Activated naive CD4-positive, alpha-beta T cell treated with anti-CD3 and anti-CD28 coated beads, Interleukin-2, amount 50 U/mL, for 24 hours (primary cell): ENCODE measurements at regions not wholly inside any gene's neighbourhood (a gene's known extent, or its start where the extent isn't known, plus 50 kb on each side); places are given as distances from the start of the nearest gene placed in this dataset.
"Not testable (repeated sequence)": the region's sequence is repeated elsewhere in the genome, so short reads cannot be mapped to it uniquely, and the experiment has no call there.

Experiments
- H3K27ac Mint-ChIP-seq: one replicate; pipeline ENCODE4 v1.8.0; 2021; ENCODE audit warnings: mild to moderate bottlenecking, mixed read lengths
- H3K27me3 Mint-ChIP-seq: one replicate; pipeline ENCODE4 v1.8.0; 2021; ENCODE audit warnings: mixed read lengths
- H3K36me3 Mint-ChIP-seq: one replicate; pipeline ENCODE4 v1.8.0; 2021; ENCODE audit warnings: mixed read lengths
- H3K4me1 Mint-ChIP-seq: one replicate; pipeline ENCODE4 v1.8.0; 2021; ENCODE audit warnings: mixed read lengths
- H3K4me3 Mint-ChIP-seq: one replicate; pipeline ENCODE4 v1.8.0; 2021; ENCODE audit warnings: mild to moderate bottlenecking, mixed read lengths
- H3K9me3 Mint-ChIP-seq: one replicate; pipeline ENCODE4 v1.8.0; 2021; ENCODE audit warnings: mixed read lengths

DNA sequence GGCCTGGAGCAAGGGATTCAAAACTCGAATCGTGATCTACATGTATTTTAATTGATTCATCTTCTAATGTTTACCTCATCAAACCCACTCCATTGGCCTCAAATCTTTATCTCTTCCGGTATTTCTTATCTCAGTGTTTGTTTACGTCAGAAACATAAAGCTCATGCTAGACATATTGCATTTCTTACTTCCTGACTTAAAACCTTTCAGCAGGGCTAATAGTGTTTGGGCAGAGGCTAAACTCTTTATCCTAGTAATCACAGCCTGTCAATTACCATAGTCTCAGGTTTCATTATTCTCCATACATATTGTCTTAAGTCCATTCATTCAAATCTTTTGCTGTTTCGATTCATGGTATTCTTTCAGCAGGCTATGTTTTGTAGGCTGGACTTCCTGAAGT is 81.3 kb upstream of the AGR3 start:
- Mint-ChIP-seq H3K27me3 (peaks cover 4% of the 10 kb centered on the region), H3K27ac (no peak overlapping the region), H3K36me3 (no peaks in the 10 kb centered on the region), H3K9me3 (no peaks in the 10 kb centered on the region), H3K4me3 (no peak overlapping the region), H3K4me1 (no peaks in the 10 kb centered on the region)

GRCh38 chr7:16965697-16966096 is 83.9 kb upstream of the AGR3 start:
- not testable (repeated sequence) for H3K9me3 Mint-ChIP-seq, H3K36me3 Mint-ChIP-seq, H3K27me3 Mint-ChIP-seq, H3K4me1 Mint-ChIP-seq, H3K27ac Mint-ChIP-seq, H3K4me3 Mint-ChIP-seq

DNA sequence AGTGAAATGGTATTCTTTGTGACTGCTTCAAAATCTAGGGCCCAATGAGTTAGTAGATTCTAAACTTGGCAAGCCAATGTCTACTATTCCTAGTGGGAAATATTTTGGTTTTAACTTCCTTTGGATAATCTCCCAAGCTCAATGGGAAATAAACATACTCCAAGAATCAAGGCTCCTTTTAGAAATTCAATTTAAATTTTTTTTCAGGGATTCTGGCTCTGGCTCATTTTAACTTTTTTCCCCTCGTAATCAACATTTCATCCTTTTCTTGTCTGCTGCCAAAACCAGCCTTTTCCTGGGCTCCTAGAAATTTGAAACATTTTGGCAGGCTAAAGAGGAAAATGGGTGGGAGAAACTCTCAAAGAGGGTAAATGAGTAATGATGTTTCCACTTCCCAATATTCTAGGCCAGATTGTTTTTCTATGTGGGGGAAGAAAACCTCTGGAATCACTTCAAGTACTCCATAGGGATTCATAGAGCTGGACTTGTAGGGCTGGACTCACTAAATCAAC is 85.6 kb upstream of the AGR3 start:
- Mint-ChIP-seq H3K4me1 (no peaks in the 10 kb centered on the region), H3K27me3 (peaks cover 5% of the 10 kb centered on the region), H3K9me3 (no peaks in the 10 kb centered on the region), H3K4me3 (no peak overlapping the region), H3K27ac (no peak overlapping the region), H3K36me3 (no peaks in the 10 kb centered on the region)

- no peak overlapping the region for H3K27ac Mint-ChIP-seq
- peaks cover 1% of the 10 kb centered on the region for H3K27me3 Mint-ChIP-seq
- H3K4me3 Mint-ChIP-seq, result no peak overlapping the region
- peaks cover 6% of the 10 kb centered on the region for H3K4me1 Mint-ChIP-seq
- H3K36me3 Mint-ChIP-seq, result no peaks in the 10 kb centered on the region
- H3K9me3 Mint-ChIP-seq, result no peaks in the 10 kb centered on the region
These were observed 89.1 kb upstream of the AGR3 start for GRCh38 chr7:16970732-16971482.

DNA sequence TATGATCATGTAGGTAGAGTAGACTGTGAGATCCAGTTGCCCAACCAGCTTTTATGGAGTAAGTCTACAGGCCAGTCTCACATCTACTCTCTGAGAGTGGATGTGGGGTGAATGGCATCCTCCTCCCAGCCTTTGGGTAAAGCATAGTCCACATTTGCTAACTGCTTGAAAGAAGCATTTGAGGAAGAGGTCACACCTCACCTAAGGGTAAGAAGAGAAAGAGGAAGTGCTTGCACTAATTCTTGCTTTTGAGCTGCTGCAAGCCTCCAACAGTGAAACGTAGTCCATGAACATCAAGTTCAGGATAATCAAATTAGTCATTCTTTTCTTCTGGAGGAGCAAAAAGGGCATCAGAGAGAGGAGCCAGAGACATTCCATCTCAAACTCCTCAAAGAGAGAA is 93.9 kb upstream of the AGR3 start:
- peaks cover 6% of the 10 kb centered on the region for H3K4me1 Mint-ChIP-seq
- H3K4me3 Mint-ChIP-seq, result no peak overlapping the region
- H3K9me3 Mint-ChIP-seq, result no peaks in the 10 kb centered on the region
- no peak overlapping the region for H3K27ac Mint-ChIP-seq
- peaks cover 6% of the 10 kb centered on the region for H3K27me3 Mint-ChIP-seq
- H3K36me3 Mint-ChIP-seq, result no peaks in the 10 kb centered on the region

DNA sequence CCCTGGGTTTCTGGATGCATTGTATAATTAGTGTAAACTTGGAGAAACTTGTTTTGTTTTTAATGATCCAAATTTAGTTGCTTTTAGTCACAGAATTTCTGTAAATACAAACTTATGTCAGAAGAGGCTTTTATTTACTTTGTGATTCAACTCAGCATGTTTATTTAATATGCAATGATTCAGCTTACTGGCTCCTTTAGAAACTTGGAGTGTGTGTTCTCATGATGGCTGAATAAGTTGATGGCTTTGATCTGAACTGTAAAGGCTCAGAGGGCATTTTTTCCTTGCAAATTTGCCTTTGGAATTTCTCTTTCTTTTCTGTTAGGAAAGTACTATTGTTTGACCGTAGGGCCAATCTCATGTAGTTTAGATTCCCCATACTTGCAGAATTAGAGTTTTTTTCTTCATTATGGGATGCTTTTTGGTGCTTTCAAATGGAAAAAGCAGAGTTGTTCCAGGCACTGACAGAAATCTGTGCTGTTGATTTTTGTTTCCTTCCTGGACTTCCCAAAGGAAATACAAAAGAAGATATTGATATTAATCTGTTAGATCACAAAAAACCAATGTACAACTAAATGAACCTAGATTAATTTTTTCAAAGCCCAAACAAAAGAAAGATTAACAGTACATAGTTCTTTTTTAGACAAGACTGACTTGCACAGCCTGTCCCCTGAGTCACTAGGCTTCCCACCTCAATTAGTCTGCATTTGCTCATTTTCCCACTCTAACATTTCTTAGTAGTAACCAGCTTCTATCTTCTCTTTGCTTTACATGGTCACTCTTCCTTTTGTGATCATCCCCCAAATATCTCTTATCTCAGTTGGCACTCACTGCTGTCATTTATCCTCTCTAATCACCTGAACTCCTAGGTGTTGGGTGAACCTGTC is 96.8 kb upstream of the AGR3 start:
- Mint-ChIP-seq H3K4me1 (peaks cover 11% of the 10 kb centered on the region), H3K9me3 (no peaks in the 10 kb centered on the region), H3K27ac (no peak overlapping the region), H3K27me3 (peaks cover 10% of the 10 kb centered on the region), H3K36me3 (no peaks in the 10 kb centered on the region), H3K4me3 (no peak overlapping the region)

- H3K4me1 Mint-ChIP-seq, result peaks cover 9% of the 10 kb centered on the region
- no peak overlapping the region for H3K27ac Mint-ChIP-seq
- peaks cover 11% of the 10 kb centered on the region for H3K27me3 Mint-ChIP-seq
- no peaks in the 10 kb centered on the region for H3K36me3 Mint-ChIP-seq
- no peak overlapping the region for H3K4me3 Mint-ChIP-seq
- no peaks in the 10 kb centered on the region for H3K9me3 Mint-ChIP-seq
These were observed 98.8 kb upstream of the AGR3 start for GRCh38 chr7:16980539-16980938.

DNA sequence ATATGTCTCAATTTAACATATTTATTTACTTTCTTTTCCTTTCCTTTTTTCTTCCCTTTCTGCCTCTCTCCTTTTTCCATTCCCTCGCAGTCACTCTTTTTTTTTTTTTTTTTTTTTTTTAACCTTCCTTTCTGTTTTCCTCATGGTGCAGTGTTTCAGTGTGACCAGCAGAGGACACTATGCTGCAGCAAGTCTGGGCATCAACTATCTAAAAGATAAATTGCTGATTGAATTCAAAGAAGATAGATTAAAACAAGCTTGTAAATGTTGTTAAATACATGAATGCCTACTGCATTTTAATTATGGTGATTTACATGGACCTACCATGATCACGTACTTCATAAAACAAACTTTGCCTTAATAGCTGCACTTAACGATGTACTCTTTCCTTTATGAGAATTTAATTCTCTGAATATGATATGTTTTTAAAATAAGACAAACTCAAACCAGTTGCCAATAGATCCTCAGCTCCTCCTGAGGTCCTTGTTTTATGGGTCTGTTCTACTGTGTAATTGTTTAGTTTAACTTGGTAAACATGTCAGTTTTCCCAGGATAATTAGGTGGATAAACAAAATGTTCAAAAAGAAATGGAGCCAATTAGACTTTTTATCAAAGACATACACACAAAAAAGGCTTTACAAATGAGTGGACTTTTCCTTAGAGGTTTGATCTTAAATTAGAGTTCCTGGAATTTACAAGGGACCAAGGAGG is 101.0 kb upstream of the AGR3 start:
- Mint-ChIP-seq H3K27me3 (peaks cover 13% of the 10 kb centered on the region), H3K4me3 (peak overlapping the region; percentile 40), H3K36me3 (no peaks in the 10 kb centered on the region), H3K4me1 (peaks cover 5% of the 10 kb centered on the region), H3K9me3 (no peaks in the 10 kb centered on the region), H3K27ac (peak overlapping the region; percentile 73)

GRCh38 chr7:16984375-16984774 is 102.6 kb upstream of the AGR3 start:
- Mint-ChIP-seq H3K36me3 (no peaks in the 10 kb centered on the region), H3K4me3 (no peak overlapping the region), H3K27ac (no peak overlapping the region), H3K27me3 (peaks cover 11% of the 10 kb centered on the region), H3K4me1 (peaks cover 5% of the 10 kb centered on the region), H3K9me3 (no peaks in the 10 kb centered on the region)

GRCh38 chr7:16985621-16986020 is 103.8 kb upstream of the AGR3 start:
- H3K4me3 Mint-ChIP-seq, result no peak overlapping the region
- H3K9me3 Mint-ChIP-seq, result no peaks in the 10 kb centered on the region
- peaks cover 8% of the 10 kb centered on the region for H3K27me3 Mint-ChIP-seq
- H3K36me3 Mint-ChIP-seq, result no peaks in the 10 kb centered on the region
- peaks cover 5% of the 10 kb centered on the region for H3K4me1 Mint-ChIP-seq
- no peak overlapping the region for H3K27ac Mint-ChIP-seq

DNA sequence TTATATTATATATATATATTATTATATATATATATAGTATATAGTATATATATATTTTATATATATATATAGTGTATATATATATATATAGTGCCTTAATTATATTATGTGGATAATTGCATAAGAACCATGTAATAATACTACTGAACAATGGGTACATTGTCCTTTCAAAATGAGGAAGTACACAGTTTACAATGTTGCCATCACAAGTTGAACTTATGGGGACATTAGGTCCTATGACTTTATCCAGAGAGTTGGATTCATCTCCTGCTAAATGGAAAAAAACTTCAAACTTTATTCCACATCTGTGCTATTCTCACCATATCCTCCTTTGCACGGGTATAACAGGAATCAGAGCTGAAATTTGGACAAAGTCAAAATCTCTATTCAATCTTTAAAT is 105.0 kb upstream of the AGR3 start:
- H3K27me3 Mint-ChIP-seq, result peaks cover 5% of the 10 kb centered on the region
- H3K4me1 Mint-ChIP-seq, result peaks cover 5% of the 10 kb centered on the region
- no peak overlapping the region for H3K27ac Mint-ChIP-seq
- H3K4me3 Mint-ChIP-seq, result no peak overlapping the region
- no peaks in the 10 kb centered on the region for H3K36me3 Mint-ChIP-seq
- H3K9me3 Mint-ChIP-seq, result no peaks in the 10 kb centered on the region

DNA sequence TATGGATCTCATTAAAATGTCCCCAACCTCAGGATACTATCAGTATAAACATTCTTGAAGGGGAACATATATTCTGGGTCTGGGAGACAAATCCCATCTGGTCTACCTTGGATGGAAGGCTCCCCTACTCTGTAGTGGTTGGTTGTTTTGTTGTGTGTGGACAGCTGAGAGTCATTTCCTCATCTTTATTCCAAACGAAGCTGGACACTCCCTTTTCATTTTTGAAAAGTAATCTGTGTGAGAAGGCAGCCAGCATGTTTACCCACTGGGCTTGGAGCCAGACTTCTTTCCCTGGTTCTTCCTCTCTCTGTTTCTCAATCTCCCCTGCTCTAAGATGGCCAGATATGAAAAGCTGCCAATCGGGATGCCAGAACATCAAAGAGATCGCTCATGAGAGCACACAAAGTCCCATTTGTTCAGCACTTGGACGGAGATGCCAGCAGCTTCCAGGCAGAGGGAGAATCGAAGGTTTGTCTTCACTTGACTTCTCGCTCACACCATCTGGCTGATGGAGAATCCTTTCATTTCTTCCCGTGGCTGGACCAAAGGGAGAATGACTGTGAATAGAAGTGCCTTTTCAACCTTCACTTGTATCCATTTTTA is 108.1 kb upstream of the AGR3 start:
- no peaks in the 10 kb centered on the region for H3K9me3 Mint-ChIP-seq
- no peak overlapping the region for H3K27ac Mint-ChIP-seq
- H3K4me3 Mint-ChIP-seq, result no peak overlapping the region
- H3K4me1 Mint-ChIP-seq, result no peaks in the 10 kb centered on the region
- H3K36me3 Mint-ChIP-seq, result no peaks in the 10 kb centered on the region
- H3K27me3 Mint-ChIP-seq, result peaks cover 4% of the 10 kb centered on the region

- H3K4me3 Mint-ChIP-seq, result no peak overlapping the region
- H3K4me1 Mint-ChIP-seq, result no peaks in the 10 kb centered on the region
- no peak overlapping the region for H3K27ac Mint-ChIP-seq
- no peaks in the 10 kb centered on the region for H3K9me3 Mint-ChIP-seq
- H3K36me3 Mint-ChIP-seq, result no peaks in the 10 kb centered on the region
- peaks cover under 1% of the 10 kb centered on the region for H3K27me3 Mint-ChIP-seq
These were observed 109.8 kb upstream of the AGR3 start for GRCh38 chr7:16991551-16991950.

DNA sequence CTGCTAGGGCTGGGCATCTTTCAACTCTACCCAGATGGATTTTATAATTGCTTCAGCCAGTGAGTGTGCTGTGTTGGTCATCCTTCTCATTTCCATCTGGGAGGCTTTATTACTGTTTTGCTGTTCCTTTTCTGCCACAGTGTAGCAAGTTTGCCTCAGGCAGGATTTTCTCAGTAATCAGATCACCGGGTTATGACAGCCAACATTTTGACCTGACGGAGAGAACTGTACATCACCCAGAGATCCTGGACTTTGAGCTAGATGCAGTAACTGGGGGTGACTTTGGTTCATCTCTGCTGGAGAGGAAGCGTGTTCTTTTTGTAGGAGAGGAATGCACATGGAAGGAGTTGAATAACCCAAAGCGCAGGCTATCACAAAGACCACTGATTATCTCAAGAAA is 111.8 kb upstream of the AGR3 start:
- Mint-ChIP-seq H3K27me3 (no peaks in the 10 kb centered on the region), H3K36me3 (no peaks in the 10 kb centered on the region), H3K9me3 (peaks cover 11% of the 10 kb centered on the region), H3K27ac (no peak overlapping the region), H3K4me3 (no peak overlapping the region), H3K4me1 (no peaks in the 10 kb centered on the region)

DNA sequence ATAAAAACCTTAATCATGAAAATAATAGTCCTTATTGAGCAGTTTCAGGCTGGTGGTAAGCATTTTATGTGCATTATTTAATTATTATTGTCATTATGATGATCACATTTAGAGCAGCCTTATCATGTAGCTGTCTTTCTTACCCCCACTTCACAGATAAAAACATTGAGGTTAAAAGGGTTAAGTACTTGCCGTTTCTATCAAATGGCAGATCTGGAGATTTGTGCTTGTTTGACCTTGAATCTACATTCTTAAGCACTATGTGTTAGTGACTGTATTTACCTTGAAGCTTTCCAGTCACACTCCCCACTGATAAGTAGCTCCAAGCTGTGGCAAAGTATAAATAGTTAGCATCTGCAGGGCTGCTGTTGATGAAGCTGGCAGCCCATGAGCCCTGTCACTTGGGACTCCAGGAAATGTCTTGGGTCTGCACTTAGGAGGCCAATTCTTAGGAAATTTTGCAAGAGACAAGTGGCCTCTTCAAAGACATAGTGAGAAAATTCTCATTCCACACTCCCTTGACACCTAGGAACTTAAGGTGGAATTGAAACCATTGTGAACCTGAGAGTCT is 116.8 kb upstream of the AGR3 start:
- no peak overlapping the region for H3K27ac Mint-ChIP-seq
- peaks cover 11% of the 10 kb centered on the region for H3K9me3 Mint-ChIP-seq
- H3K27me3 Mint-ChIP-seq, result no peaks in the 10 kb centered on the region
- no peaks in the 10 kb centered on the region for H3K36me3 Mint-ChIP-seq
- H3K4me1 Mint-ChIP-seq, result peaks cover 7% of the 10 kb centered on the region
- no peak overlapping the region for H3K4me3 Mint-ChIP-seq
